Mammary epithelial cell (primary cell): ENCODE measurements at regions not wholly inside any gene's neighbourhood (a gene's known extent, or its start where the extent isn't known, plus 50 kb on each side); places are given as distances from the start of the nearest gene placed in this dataset.

Source experiments
- CTCF ChIP-seq, 2 donors: IDR thresholded peaks in 1 of 2; conservative IDR thresholded peaks in 1 of 2; 2 replicates each; pipeline ENCODE4 v1.5.1; 2011 to 2012; ENCODE audit warnings: inconsistent platforms in 2 of 2, low read length in 2 of 2, mild to moderate bottlenecking in 2 of 2, control low read depth in 1 of 2, low read depth in 1 of 2; ENCODE audit not compliant: insufficient read depth in 1 of 2; ENCODE audit errors: extremely low read depth in 1 of 2
- EZH2 ChIP-seq: IDR thresholded peaks from 2 replicates; pipeline ENCODE4 v1.6.1; 2012; ENCODE audit warnings: low read length, inconsistent platforms, borderline replicate concordance

GRCh38 chr13:70985371-70985770, 877.1 kb upstream of the KLHL1 start:
- TF ChIP-seq CTCF (conservative IDR thresholded peaks at IDR 0.05 in 1 of 2, IDR thresholded peaks at IDR 0.05 in 1 of 2; ENCODE audit: extremely low read depth in 1 of 2, insufficient read depth in 1 of 2, low read depth in 1 of 2, low read length in 2 of 2) = no peak
- no peak for TF ChIP-seq EZH2
